ENCODE measurements at regions not wholly inside any gene's neighbourhood (a gene's known extent, or its start where the extent isn't known, plus 50 kb on each side); places are given as distances from the start of the nearest gene placed in this dataset.

DNA sequence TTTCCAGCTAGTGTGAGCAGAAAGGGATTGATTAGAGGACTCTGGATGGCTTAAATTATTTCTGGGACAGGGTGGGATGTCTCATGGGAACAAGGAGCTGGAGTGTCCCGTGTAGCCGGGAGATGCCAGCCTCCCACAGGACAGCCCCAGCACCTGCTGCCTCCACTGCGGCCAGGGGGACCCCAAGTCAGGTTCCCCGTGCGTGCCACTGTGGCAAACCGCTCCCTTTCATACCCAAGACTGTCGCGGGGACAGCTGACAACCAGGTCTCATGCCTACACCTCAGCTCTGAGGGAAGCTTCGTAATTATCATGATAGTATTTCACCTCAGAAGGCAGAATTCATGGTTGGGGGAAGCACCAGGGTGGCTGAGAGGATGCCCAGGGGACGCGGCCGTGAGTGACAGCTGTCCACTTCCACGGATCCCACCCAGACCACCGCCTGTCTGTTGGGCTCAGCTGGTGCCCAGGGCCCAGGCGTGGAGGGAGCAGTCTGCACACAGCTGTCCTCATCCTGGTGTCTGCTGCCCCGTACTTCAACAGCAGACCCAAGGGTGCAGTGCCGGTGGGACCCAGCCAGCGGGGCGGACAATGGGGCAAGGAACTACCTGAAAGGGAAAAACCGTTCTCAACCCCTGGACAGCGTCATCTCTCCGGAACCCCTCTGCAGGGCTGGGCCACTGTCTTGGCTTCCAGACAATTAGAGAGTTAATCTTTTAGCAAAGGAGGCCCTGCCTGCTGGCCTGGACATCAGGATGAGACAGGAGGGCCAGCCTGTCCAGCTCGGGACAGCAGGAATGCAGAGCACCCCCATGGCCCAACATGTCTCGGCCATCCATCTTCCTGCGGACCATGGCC is 166.9 kb downstream of the OLFM1 start:
- TF ChIP-seq, protein P1, sequence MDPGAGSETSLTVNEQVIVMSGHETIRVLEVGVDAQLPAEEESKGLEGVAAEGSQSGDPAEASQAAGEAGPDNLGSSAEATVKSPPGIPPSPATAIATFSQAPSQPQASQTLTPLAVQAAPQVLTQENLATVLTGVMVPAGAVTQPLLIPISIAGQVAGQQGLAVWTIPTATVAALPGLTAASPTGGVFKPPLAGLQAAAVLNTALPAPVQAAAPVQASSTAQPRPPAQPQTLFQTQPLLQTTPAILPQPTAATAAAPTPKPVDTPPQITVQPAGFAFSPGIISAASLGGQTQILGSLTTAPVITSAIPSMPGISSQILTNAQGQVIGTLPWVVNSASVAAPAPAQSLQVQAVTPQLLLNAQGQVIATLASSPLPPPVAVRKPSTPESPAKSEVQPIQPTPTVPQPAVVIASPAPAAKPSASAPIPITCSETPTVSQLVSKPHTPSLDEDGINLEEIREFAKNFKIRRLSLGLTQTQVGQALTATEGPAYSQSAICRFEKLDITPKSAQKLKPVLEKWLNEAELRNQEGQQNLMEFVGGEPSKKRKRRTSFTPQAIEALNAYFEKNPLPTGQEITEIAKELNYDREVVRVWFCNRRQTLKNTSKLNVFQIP (CRISPR knock-in tag; IDR thresholded peaks at IDR 0.05; ENCODE audit: borderline replicate concordance, low read depth): no peak
- TF ChIP-seq SNAI2 (CRISPR knock-in tag; IDR thresholded peaks at IDR 0.05) (no peak), RARB (CRISPR knock-in tag; IDR thresholded peaks at IDR 0.05) (no peak), PPARA (CRISPR knock-in tag; IDR thresholded peaks at IDR 0.05; ENCODE audit: borderline replicate concordance) (no peak), ESRRG (CRISPR knock-in tag; IDR thresholded peaks at IDR 0.05) (no peak), OSR1 (CRISPR knock-in tag; IDR thresholded peaks at IDR 0.05) (no peak), BACH2 (CRISPR knock-in tag; IDR thresholded peaks at IDR 0.05; ENCODE audit: borderline replicate concordance) (no peak), ZFP3 (CRISPR knock-in tag; IDR thresholded peaks at IDR 0.05) (no peak), CSRNP3 (CRISPR knock-in tag; IDR thresholded peaks at IDR 0.05) (no peak), TOX (CRISPR knock-in tag; IDR thresholded peaks at IDR 0.05; ENCODE audit: borderline replicate concordance) (no peak), ARNTL (CRISPR knock-in tag; IDR thresholded peaks at IDR 0.05; ENCODE audit: borderline replicate concordance, low read depth) (no peak), ZFP30 (CRISPR knock-in tag; IDR thresholded peaks at IDR 0.05) (no peak), CSDC2 (CRISPR knock-in tag; IDR thresholded peaks at IDR 0.05) (no peak), ZNF8 (CRISPR knock-in tag; IDR thresholded peaks at IDR 0.05) (no peak), PATZ1 (CRISPR knock-in tag; IDR thresholded peaks at IDR 0.05; ENCODE audit: borderline replicate concordance) (no peak), ISL1 (CRISPR knock-in tag; IDR thresholded peaks at IDR 0.05) (no peak)
- TF ChIP-seq, protein P2, sequence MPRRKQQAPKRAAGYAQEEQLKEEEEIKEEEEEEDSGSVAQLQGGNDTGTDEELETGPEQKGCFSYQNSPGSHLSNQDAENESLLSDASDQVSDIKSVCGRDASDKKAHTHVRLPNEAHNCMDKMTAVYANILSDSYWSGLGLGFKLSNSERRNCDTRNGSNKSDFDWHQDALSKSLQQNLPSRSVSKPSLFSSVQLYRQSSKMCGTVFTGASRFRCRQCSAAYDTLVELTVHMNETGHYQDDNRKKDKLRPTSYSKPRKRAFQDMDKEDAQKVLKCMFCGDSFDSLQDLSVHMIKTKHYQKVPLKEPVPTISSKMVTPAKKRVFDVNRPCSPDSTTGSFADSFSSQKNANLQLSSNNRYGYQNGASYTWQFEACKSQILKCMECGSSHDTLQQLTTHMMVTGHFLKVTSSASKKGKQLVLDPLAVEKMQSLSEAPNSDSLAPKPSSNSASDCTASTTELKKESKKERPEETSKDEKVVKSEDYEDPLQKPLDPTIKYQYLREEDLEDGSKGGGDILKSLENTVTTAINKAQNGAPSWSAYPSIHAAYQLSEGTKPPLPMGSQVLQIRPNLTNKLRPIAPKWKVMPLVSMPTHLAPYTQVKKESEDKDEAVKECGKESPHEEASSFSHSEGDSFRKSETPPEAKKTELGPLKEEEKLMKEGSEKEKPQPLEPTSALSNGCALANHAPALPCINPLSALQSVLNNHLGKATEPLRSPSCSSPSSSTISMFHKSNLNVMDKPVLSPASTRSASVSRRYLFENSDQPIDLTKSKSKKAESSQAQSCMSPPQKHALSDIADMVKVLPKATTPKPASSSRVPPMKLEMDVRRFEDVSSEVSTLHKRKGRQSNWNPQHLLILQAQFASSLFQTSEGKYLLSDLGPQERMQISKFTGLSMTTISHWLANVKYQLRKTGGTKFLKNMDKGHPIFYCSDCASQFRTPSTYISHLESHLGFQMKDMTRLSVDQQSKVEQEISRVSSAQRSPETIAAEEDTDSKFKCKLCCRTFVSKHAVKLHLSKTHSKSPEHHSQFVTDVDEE (CRISPR knock-in tag; IDR thresholded peaks at IDR 0.05): no peak
- ATAC-seq: no peak

DNA sequence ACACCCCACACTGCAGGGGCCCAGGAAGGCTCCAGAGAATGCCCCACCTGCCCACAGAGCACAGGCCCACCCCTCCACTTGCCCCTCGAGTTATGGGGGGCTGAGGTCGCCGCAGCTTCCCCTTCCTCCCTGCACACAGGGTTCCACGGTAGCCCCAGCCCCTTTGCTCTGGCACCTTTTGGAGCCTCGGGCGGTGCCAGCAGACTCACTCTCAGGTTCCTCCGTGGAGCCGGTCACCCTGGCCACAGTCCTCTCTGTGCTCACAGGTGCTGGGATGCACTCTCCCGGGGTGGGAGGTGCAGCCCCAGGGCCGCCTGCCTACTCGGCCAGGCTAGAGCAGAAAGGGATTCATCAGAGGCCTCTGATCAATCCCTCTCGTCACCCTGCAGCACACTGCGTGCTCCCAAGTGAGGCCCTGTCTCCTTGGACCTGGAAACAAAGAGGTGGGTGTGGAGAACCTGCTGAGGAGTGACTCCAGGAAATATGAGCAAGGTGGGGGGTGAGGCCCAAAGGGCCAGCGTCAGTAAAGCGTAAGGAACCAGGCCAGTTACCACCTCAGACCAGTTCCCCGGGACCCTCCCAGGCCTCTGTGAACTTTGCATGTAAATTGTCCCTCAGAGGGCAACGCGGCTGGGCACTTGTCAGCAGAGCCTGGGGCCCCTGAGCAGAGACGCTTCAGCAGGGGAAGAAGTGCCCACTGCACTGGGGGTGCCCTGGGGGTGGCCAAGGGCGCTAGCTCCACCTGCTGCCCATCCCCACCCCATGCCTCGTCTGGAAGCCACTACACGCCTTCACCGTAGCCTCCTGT is 167.8 kb downstream of the OLFM1 start:
- no peak for TF ChIP-seq ARNTL (CRISPR knock-in tag; IDR thresholded peaks at IDR 0.05; ENCODE audit: borderline replicate concordance, low read depth)
- no peak for TF ChIP-seq SNAI2 (CRISPR knock-in tag; IDR thresholded peaks at IDR 0.05)
- TF ChIP-seq PPARA (CRISPR knock-in tag; IDR thresholded peaks at IDR 0.05; ENCODE audit: borderline replicate concordance): no peak
- TF ChIP-seq TCF4 (CRISPR knock-in tag; IDR thresholded peaks at IDR 0.05; ENCODE audit: borderline replicate concordance): no peak
- TF ChIP-seq ZFP30 (CRISPR knock-in tag; IDR thresholded peaks at IDR 0.05): no peak
- no peak for TF ChIP-seq ZNF565 (CRISPR knock-in tag; conservative IDR thresholded peaks at IDR 0.05; ENCODE audit: low read depth)
- TF ChIP-seq ZC3H10 (CRISPR knock-in tag; IDR thresholded peaks at IDR 0.05): no peak
- TF ChIP-seq ESRRG (CRISPR knock-in tag; IDR thresholded peaks at IDR 0.05): no peak
- no peak for TF ChIP-seq RARB (CRISPR knock-in tag; IDR thresholded peaks at IDR 0.05)
- no peak for ATAC-seq

Data from SK-N-SH treated with all-trans-retinoic acid at 6 μM for 48 hours (cell line).